ENCODE measurements at regions not wholly inside any gene's neighbourhood (a gene's known extent, or its start where the extent isn't known, plus 50 kb on each side); places are given as distances from the start of the nearest gene placed in this dataset.
"Not testable (repeated sequence)": the region's sequence is repeated elsewhere in the genome, so short reads cannot be mapped to it uniquely, and the experiment has no call there.

- not testable (repeated sequence) for TF ChIP-seq CTCF (conservative IDR thresholded peaks at IDR 0.05); ZFX (IDR thresholded peaks at IDR 0.05)
Observed at GRCh38 chr13:28570356-28570755, 75.4 kb upstream of the FLT1 start.
